ENCODE measurements at regions not wholly inside any gene's neighbourhood (a gene's known extent, or its start where the extent isn't known, plus 50 kb on each side); places are given as distances from the start of the nearest gene placed in this dataset.

DNA sequence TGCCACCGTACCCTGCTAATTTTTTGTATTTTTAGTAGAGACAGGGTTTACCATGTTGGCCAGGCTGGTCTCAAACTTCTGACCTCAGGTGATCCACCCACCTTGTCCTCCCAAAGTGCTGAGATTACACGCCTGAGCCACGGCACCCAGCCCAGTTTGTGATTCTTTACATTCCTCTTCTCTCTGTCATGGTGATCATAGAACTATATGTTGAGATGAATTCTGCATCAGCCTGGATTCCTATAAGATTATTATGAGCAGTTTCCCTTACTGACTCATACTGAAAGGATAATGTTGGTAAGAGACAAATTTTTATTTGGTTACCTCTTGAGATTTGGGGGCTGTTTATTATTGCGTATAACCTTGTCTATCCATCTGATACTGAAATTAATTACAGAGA is 121.5 kb upstream of the CSNK1A1L start:
- TF ChIP-seq, protein P1, sequence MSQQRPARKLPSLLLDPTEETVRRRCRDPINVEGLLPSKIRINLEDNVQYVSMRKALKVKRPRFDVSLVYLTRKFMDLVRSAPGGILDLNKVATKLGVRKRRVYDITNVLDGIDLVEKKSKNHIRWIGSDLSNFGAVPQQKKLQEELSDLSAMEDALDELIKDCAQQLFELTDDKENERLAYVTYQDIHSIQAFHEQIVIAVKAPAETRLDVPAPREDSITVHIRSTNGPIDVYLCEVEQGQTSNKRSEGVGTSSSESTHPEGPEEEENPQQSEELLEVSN (IDR thresholded peaks at IDR 0.05; ENCODE audit: borderline replicate concordance, low read depth), result no peak
- TF ChIP-seq TP53 (CRISPR knock-in tag; IDR thresholded peaks at IDR 0.05) (no peak), RARB (CRISPR knock-in tag; IDR thresholded peaks at IDR 0.05) (no peak)
- TF ChIP-seq, protein P2, sequence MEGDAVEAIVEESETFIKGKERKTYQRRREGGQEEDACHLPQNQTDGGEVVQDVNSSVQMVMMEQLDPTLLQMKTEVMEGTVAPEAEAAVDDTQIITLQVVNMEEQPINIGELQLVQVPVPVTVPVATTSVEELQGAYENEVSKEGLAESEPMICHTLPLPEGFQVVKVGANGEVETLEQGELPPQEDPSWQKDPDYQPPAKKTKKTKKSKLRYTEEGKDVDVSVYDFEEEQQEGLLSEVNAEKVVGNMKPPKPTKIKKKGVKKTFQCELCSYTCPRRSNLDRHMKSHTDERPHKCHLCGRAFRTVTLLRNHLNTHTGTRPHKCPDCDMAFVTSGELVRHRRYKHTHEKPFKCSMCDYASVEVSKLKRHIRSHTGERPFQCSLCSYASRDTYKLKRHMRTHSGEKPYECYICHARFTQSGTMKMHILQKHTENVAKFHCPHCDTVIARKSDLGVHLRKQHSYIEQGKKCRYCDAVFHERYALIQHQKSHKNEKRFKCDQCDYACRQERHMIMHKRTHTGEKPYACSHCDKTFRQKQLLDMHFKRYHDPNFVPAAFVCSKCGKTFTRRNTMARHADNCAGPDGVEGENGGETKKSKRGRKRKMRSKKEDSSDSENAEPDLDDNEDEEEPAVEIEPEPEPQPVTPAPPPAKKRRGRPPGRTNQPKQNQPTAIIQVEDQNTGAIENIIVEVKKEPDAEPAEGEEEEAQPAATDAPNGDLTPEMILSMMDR (IDR thresholded peaks at IDR 0.05), result no peak
- TF ChIP-seq, protein P3, sequence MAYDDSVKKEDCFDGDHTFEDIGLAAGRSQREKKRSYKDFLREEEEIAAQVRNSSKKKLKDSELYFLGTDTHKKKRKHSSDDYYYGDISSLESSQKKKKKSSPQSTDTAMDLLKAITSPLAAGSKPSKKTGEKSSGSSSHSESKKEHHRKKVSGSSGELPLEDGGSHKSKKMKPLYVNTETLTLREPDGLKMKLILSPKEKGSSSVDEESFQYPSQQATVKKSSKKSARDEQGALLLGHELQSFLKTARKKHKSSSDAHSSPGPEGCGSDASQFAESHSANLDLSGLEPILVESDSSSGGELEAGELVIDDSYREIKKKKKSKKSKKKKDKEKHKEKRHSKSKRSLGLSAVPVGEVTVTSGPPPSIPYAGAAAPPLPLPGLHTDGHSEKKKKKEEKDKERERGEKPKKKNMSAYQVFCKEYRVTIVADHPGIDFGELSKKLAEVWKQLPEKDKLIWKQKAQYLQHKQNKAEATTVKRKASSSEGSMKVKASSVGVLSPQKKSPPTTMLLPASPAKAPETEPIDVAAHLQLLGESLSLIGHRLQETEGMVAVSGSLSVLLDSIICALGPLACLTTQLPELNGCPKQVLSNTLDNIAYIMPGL (CRISPR knock-in tag; IDR thresholded peaks at IDR 0.05; ENCODE audit: borderline replicate concordance), result no peak
